ENCODE measurements at regions not wholly inside any gene's neighbourhood (a gene's known extent, or its start where the extent isn't known, plus 50 kb on each side); places are given as distances from the start of the nearest gene placed in this dataset.

DNA sequence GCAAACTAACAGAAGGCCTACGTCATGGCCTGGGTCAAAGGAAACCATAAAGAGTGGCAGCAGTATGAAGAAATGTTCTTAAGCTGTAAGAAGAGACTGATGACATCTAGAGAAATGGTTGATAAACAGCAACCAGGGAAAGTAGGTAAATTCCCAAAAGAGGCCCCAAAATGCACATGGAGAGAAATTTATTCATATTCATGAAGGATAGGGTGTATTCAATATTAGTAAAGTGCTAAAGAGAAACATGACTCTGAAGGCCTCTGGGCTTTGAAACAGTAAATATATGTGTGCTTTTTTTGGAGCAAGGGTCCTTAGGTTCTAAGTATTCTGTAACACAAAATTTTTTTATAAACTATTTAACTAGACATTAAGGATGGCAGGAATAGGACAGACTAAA, 149.7 kb upstream of the GRIA1 start (continued):
- TF ChIP-seq, protein P1, sequence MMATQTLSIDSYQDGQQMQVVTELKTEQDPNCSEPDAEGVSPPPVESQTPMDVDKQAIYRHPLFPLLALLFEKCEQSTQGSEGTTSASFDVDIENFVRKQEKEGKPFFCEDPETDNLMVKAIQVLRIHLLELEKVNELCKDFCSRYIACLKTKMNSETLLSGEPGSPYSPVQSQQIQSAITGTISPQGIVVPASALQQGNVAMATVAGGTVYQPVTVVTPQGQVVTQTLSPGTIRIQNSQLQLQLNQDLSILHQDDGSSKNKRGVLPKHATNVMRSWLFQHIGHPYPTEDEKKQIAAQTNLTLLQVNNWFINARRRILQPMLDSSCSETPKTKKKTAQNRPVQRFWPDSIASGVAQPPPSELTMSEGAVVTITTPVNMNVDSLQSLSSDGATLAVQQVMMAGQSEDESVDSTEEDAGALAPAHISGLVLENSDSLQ (IDR thresholded peaks at IDR 0.05): no peak

DNA sequence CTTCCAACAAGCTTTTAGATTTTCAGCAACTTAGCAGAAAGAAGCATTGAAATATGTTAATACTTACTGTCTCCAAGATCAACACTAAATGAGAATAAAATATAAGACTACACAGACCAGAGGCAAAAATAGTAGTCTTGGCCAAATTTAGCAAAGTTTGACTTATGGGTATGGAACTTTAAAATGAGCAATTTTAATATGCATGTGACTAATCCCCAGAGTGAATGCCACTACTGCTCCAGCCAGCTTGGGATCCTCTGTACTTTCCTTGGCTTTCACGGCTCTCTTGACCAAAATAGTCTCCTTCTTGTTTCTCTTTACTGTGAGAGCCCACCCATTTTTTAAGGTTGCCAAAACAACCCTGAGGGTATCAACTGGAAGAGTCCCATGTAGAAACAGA, 148.0 kb upstream of the GRIA1 start:
- ATAC-seq: no peak
- H2AFZ ChIP-seq (ENCODE audit: control insufficient read depth, low read depth, low read length): no peak overlapping the region
- no peak overlapping the region for H3K4me2 ChIP-seq (ENCODE audit: control insufficient read depth, insufficient read depth)
- no TSS peak for BruUV-seq (replicated peaks)
- no peak for DNase-seq (ENCODE audit: low read depth, low spot score)
- no peak overlapping the region for H3K9ac ChIP-seq (ENCODE audit: control insufficient read depth, insufficient read depth, low read length)
- ChIA-PET CTCF (no interaction called here), POLR2A (interaction anchor here (0.6 kb wide), 1 partner anchor 8 kb away, joined by 3 read pairs; no protein-coding TSS in a partner anchor), SMC1A (ENCODE audit: uncharacterized antibody, unreplicated experiment) (no interaction called here), RAD21 (ENCODE audit: unreplicated experiment) (no interaction called here)
- no peaks in the 10 kb centered on the region; the same call in 2 of the 3 replicates for H3K9me3 ChIP-seq (replicated peaks; ENCODE audit: control insufficient read depth, insufficient read depth, low read length)
- intact Hi-C loops (cut with micrococcal nuclease; ENCODE audit: unreplicated experiment): no loop called here
- TF ChIP-seq IKZF2 (IDR thresholded peaks at IDR 0.05): no peak
- H3K27me3 ChIP-seq (replicated peaks in 1 of 2; ENCODE audit: control insufficient read depth in 2 of 2, insufficient read depth in 2 of 2, low read length in 1 of 2): no peaks in the 10 kb centered on the region
- FAIRE-seq: no peak
- H3K36me3 ChIP-seq (ENCODE audit: control insufficient read depth in 2 of 2, insufficient read depth in 2 of 2, low read length in 1 of 2): no peaks in the 10 kb centered on the region
- H3K79me2 ChIP-seq (ENCODE audit: control insufficient read depth, insufficient read depth, low read length): no peaks in the 10 kb centered on the region
- 6% methylated on average over 1 of the region's 1 CpG for WGBS (ENCODE audit: insufficient coverage, insufficient replicate concordance, low lambda C conversion rate, missing lambda C conversion rate)
- H3K27ac ChIP-seq (ENCODE audit: control insufficient read depth, insufficient read depth): no peak overlapping the region
- H3K4me3 ChIP-seq: no peak overlapping the region
- in situ Hi-C loops (cut with MboI): no loop called here
- H3K4me1 ChIP-seq (ENCODE audit: control insufficient read depth, insufficient read depth, low read length): no peaks in the 10 kb centered on the region
- no peaks in the 10 kb centered on the region for H4K20me1 ChIP-seq (ENCODE audit: control insufficient read depth, insufficient read depth)

DNA sequence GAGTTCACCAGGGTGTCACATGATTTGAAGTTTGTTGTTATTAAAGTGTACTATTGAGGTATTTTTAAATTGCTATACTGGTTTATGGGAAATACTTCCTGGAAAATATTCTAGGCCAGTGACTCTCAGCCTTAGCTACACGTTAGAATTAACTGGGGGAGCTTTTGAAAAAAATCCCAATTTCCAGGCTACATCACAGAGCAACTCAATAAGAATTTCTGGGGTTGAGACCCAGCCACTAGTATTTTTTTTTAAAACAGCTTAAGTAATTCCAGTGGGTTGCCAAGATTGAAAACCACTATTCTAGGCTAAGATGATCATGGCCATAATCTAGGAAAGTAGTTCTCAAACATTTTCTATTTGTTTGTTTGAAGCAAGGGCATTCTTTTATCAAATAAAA, 142.9 kb upstream of the GRIA1 start:
- BruUV-seq (replicated peaks): no TSS peak
- Histone ChIP-seq H4K20me1 (ENCODE audit: control insufficient read depth, insufficient read depth) (no peaks in the 10 kb centered on the region), H3K36me3 (ENCODE audit: control insufficient read depth in 2 of 2, insufficient read depth in 2 of 2, low read length in 1 of 2) (no peaks in the 10 kb centered on the region), H3K9me3 (replicated peaks; ENCODE audit: control insufficient read depth, insufficient read depth, low read length) (no peaks in the 10 kb centered on the region), H2AFZ (ENCODE audit: control insufficient read depth, low read depth, low read length) (no peak overlapping the region), H3K4me3 (no peak overlapping the region), H3K4me2 (ENCODE audit: control insufficient read depth, insufficient read depth) (no peak overlapping the region), H3K79me2 (ENCODE audit: control insufficient read depth, insufficient read depth, low read length) (no peaks in the 10 kb centered on the region), H3K9ac (ENCODE audit: control insufficient read depth, insufficient read depth, low read length) (no peak overlapping the region), H3K4me1 (ENCODE audit: control insufficient read depth, insufficient read depth, low read length) (peaks cover 4% of the 10 kb centered on the region), H3K27ac (ENCODE audit: control insufficient read depth, insufficient read depth) (no peak overlapping the region), H3K27me3 (replicated peaks in 1 of 2; ENCODE audit: control insufficient read depth in 2 of 2, insufficient read depth in 2 of 2, low read length in 1 of 2) (no peaks in the 10 kb centered on the region; a peak in 1 of 4 replicates)
- ChIA-PET RAD21 (ENCODE audit: unreplicated experiment) (no interaction called here), SMC1A (ENCODE audit: uncharacterized antibody, unreplicated experiment) (no interaction called here), POLR2A (no interaction called here), CTCF (no interaction called here)
- FAIRE-seq: no peak
- intact Hi-C loops (cut with micrococcal nuclease; ENCODE audit: unreplicated experiment) (no loop called here), in situ Hi-C loops (cut with MboI) (no loop called here)
- no peak for ATAC-seq
- 0% methylated on average over 1 of the region's 1 CpG for WGBS (ENCODE audit: insufficient coverage, insufficient replicate concordance, low lambda C conversion rate, missing lambda C conversion rate)
- DNase-seq (ENCODE audit: low read depth, low spot score): no peak
- no peak for TF ChIP-seq IRF4 (IDR thresholded peaks at IDR 0.05; ENCODE audit: low read depth, low read length)
- TF ChIP-seq PML (IDR thresholded peaks at IDR 0.05; ENCODE audit: low read length): no peak
- TF ChIP-seq, protein P2, sequence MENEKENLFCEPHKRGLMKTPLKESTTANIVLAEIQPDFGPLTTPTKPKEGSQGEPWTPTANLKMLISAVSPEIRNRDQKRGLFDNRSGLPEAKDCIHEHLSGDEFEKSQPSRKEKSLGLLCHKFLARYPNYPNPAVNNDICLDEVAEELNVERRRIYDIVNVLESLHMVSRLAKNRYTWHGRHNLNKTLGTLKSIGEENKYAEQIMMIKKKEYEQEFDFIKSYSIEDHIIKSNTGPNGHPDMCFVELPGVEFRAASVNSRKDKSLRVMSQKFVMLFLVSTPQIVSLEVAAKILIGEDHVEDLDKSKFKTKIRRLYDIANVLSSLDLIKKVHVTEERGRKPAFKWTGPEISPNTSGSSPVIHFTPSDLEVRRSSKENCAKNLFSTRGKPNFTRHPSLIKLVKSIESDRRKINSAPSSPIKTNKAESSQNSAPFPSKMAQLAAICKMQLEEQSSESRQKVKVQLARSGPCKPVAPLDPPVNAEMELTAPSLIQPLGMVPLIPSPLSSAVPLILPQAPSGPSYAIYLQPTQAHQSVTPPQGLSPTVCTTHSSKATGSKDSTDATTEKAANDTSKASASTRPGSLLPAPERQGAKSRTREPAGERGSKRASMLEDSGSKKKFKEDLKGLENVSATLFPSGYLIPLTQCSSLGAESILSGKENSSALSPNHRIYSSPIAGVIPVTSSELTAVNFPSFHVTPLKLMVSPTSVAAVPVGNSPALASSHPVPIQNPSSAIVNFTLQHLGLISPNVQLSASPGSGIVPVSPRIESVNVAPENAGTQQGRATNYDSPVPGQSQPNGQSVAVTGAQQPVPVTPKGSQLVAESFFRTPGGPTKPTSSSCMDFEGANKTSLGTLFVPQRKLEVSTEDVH (IDR thresholded peaks at IDR 0.05; ENCODE audit: low read depth, partially characterized antibody): no peak
- no peak for TF ChIP-seq ZNF274 (IDR thresholded peaks at IDR 0.05; ENCODE audit: insufficient read depth, insufficient read length)
- TF ChIP-seq, protein P3, sequence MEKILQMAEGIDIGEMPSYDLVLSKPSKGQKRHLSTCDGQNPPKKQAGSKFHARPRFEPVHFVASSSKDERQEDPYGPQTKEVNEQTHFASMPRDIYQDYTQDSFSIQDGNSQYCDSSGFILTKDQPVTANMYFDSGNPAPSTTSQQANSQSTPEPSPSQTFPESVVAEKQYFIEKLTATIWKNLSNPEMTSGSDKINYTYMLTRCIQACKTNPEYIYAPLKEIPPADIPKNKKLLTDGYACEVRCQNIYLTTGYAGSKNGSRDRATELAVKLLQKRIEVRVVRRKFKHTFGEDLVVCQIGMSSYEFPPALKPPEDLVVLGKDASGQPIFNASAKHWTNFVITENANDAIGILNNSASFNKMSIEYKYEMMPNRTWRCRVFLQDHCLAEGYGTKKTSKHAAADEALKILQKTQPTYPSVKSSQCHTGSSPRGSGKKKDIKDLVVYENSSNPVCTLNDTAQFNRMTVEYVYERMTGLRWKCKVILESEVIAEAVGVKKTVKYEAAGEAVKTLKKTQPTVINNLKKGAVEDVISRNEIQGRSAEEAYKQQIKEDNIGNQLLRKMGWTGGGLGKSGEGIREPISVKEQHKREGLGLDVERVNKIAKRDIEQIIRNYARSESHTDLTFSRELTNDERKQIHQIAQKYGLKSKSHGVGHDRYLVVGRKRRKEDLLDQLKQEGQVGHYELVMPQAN (conservative IDR thresholded peaks at IDR 0.05): no peak
- TF ChIP-seq SREBF2 (IDR thresholded peaks at IDR 0.05; ENCODE audit: low read length): no peak
- TF ChIP-seq ZNF207 (IDR thresholded peaks at IDR 0.05; ENCODE audit: borderline replicate concordance): no peak
- TF ChIP-seq TCF3 (IDR thresholded peaks at IDR 0.05; ENCODE audit: borderline replicate concordance, insufficient read depth, low read depth, low read length): no peak
- TF ChIP-seq TAF1 (IDR thresholded peaks at IDR 0.05; ENCODE audit: borderline replicate concordance, low read depth, low read length): no peak
- TF ChIP-seq ZNF217 (IDR thresholded peaks at IDR 0.05): no peak
